ENCODE measurements at regions not wholly inside any gene's neighbourhood (a gene's known extent, or its start where the extent isn't known, plus 50 kb on each side); places are given as distances from the start of the nearest gene placed in this dataset.

DNA sequence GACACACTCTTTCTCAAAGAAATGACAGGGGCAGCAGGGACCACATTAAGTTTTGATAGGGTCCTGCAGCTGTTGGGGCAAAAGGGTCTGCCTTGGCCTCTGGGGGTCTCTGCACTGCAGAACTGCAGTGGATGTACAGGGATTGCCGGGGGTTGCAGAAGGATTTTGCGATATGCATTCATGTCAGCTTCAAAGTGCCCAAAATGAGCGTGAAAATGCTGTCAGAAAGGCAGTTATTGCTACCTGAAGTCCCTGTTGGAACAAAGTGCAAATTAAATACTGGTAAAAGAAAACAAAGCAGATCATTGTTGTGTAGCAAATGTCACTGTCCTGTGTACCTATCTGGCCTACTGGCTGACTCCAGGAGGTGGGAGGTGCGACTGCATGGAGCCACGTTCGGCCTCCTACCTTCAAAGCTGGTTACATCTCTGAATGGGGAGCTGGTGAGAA, 78.8 kb upstream of the MAP4K3 start:
- no peak overlapping the region for H3K4me2 ChIP-seq (ENCODE audit: low read length)
- TF ChIP-seq, protein P1, sequence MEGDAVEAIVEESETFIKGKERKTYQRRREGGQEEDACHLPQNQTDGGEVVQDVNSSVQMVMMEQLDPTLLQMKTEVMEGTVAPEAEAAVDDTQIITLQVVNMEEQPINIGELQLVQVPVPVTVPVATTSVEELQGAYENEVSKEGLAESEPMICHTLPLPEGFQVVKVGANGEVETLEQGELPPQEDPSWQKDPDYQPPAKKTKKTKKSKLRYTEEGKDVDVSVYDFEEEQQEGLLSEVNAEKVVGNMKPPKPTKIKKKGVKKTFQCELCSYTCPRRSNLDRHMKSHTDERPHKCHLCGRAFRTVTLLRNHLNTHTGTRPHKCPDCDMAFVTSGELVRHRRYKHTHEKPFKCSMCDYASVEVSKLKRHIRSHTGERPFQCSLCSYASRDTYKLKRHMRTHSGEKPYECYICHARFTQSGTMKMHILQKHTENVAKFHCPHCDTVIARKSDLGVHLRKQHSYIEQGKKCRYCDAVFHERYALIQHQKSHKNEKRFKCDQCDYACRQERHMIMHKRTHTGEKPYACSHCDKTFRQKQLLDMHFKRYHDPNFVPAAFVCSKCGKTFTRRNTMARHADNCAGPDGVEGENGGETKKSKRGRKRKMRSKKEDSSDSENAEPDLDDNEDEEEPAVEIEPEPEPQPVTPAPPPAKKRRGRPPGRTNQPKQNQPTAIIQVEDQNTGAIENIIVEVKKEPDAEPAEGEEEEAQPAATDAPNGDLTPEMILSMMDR (IDR thresholded peaks at IDR 0.05) = no peak
- no peak overlapping the region for H3K27ac ChIP-seq
- no peak overlapping the region for H3K4me3 ChIP-seq (ENCODE audit: low read depth, low read length)
- H2AFZ ChIP-seq = no peak overlapping the region
- H3K79me2 ChIP-seq = no peaks in the 10 kb centered on the region
- H3K4me1 ChIP-seq = no peaks in the 10 kb centered on the region
- no peaks in the 10 kb centered on the region for H3K9me3 ChIP-seq (ENCODE audit: control insufficient read depth, low read length)
- H3K27me3 ChIP-seq (ENCODE audit: control insufficient read depth, insufficient read depth, low read length) = no peaks in the 10 kb centered on the region
- H3K36me3 ChIP-seq (ENCODE audit: control insufficient read depth, insufficient read depth, low read length) = no peaks in the 10 kb centered on the region
- no peak overlapping the region for H3K9ac ChIP-seq

DNA sequence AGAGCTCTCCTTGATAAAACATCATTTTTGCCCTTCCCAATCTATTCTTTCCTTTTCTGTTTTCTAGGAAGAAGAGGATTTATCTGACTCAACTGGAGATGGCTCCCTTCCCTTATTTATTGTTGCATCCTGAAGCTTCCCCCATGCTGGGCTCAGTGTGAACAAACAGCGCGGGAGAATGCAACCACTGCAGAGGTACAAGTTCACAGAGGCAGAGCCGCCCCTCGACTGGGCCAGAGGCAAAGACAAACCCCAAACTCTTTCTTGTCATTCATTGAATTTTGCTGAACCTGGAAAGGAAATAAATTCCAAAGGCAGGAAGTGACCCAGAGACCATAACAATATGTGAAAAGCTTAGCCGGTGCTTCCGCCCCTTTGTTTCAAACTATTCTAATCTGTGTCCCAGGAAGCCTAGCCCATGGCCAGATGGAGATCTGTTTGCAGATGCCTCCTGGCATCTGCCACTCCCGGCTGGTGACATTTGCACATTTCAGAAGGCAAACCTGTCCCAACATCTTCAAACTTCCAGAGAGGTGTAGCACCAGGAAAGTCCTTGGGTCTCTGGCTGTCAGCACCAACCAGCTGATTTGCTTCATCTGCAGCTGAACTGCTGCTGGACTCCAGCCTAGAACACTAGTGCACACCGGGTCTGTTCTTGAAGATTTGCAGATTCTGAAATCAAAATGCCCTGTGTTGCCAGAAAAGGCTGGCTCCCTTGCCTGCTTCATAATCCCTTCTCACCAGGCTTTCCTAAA, 79.4 kb upstream of the MAP4K3 start:
- H2AFZ ChIP-seq = no peak overlapping the region
- no peaks in the 10 kb centered on the region for H3K79me2 ChIP-seq
- no peak overlapping the region for H3K4me2 ChIP-seq (ENCODE audit: low read length)
- TF ChIP-seq, protein P1 (IDR thresholded peaks at IDR 0.05) = no peak
- H3K36me3 ChIP-seq (ENCODE audit: control insufficient read depth, insufficient read depth, low read length) = no peaks in the 10 kb centered on the region
- H3K27ac ChIP-seq = no peak overlapping the region
- H3K9me3 ChIP-seq (ENCODE audit: control insufficient read depth, low read length) = no peaks in the 10 kb centered on the region
- H3K4me3 ChIP-seq (ENCODE audit: low read depth, low read length) = no peak overlapping the region
- H3K9ac ChIP-seq = no peak overlapping the region
- H3K27me3 ChIP-seq (ENCODE audit: control insufficient read depth, insufficient read depth, low read length) = no peaks in the 10 kb centered on the region
- H3K4me1 ChIP-seq = no peaks in the 10 kb centered on the region

DNA sequence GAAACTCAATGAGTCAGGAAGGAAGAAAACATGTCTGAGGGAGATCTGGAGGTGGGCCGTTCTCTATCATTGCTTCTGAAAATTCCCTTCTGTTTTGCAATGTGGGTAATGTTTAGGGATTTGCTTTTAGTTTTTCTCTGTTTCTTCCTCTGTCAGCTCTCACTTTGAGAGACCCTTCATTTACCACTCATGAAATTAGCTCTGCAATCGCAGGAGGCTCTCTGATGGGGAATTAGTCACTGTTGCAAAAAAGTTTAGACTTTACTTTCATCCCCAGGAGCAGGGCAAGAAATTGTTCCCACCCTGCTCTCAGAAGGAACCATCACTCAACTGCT, 80.0 kb upstream of the MAP4K3 start:
- no peak overlapping the region for H2AFZ ChIP-seq
- TF ChIP-seq, protein P1 (IDR thresholded peaks at IDR 0.05) = no peak
- H3K4me2 ChIP-seq (ENCODE audit: low read length) = no peak overlapping the region
- H3K4me1 ChIP-seq = no peaks in the 10 kb centered on the region
- H3K36me3 ChIP-seq (ENCODE audit: control insufficient read depth, insufficient read depth, low read length) = no peaks in the 10 kb centered on the region
- H3K27me3 ChIP-seq (ENCODE audit: control insufficient read depth, insufficient read depth, low read length) = no peaks in the 10 kb centered on the region
- no peaks in the 10 kb centered on the region for H3K79me2 ChIP-seq
- H3K9me3 ChIP-seq (ENCODE audit: control insufficient read depth, low read length) = no peaks in the 10 kb centered on the region
- H3K4me3 ChIP-seq (ENCODE audit: low read depth, low read length) = no peak overlapping the region
- H3K9ac ChIP-seq = no peak overlapping the region
- H3K27ac ChIP-seq = no peak overlapping the region

DNA sequence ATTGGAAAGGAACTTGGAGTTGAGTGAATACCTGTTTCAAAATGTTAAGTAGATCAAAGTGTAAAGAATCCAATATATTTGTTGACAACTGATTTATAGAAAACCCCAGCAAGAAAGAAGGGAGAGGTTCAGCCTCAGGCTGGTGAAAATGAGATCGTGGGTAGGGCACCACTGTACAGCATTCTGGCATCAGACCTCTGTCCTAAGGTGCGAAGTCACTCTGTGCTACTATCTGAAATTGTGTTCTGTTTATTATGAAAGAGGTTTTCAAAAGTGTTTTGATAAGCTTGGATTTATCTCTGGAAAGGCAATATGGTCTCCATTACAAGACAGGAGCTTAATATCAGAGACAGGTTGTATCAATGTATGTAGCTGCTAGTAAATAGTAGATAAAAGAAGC, 80.5 kb upstream of the MAP4K3 start:
- H3K27ac ChIP-seq = no peak overlapping the region
- H2AFZ ChIP-seq = no peak overlapping the region

More for the DNA sequence above, 80.5 kb upstream of the MAP4K3 start:
- TF ChIP-seq, protein P1 (IDR thresholded peaks at IDR 0.05) = no peak
- no peak overlapping the region for H3K4me3 ChIP-seq (ENCODE audit: low read depth, low read length)
- H3K9me3 ChIP-seq (ENCODE audit: control insufficient read depth, low read length) = no peaks in the 10 kb centered on the region
- H3K4me1 ChIP-seq = no peaks in the 10 kb centered on the region
- no peaks in the 10 kb centered on the region for H3K36me3 ChIP-seq (ENCODE audit: control insufficient read depth, insufficient read depth, low read length)
- H3K9ac ChIP-seq = no peak overlapping the region
- no peaks in the 10 kb centered on the region for H3K27me3 ChIP-seq (ENCODE audit: control insufficient read depth, insufficient read depth, low read length)
- no peaks in the 10 kb centered on the region for H3K79me2 ChIP-seq
- no peak overlapping the region for H3K4me2 ChIP-seq (ENCODE audit: low read length)
